ENCODE measurements at regions not wholly inside any gene's neighbourhood (a gene's known extent, or its start where the extent isn't known, plus 50 kb on each side); places are given as distances from the start of the nearest gene placed in this dataset.

GRCh38 chr1:234676103-234676594 is 66.2 kb upstream of the IRF2BP2 start:
- no CpG with 5 or more reads among the region's 13 CpGs for WGBS (ENCODE audit: extremely low coverage, insufficient read length, low lambda C conversion rate)
- H2AFZ ChIP-seq (ENCODE audit: low read length) = peak overlapping the region; percentile 98
- no peak overlapping the region for H3K27ac ChIP-seq (ENCODE audit: insufficient read length, low read depth, low read length)
- H3K79me2 ChIP-seq (ENCODE audit: insufficient read depth, low read length) = no peaks in the 10 kb centered on the region
- no peak overlapping the region for H4K5ac ChIP-seq (ENCODE audit: insufficient read length, low read depth, low read length)
- peak overlapping the region in 1 of 3 experiments; percentile 77; a peak in 1 of 7 replicates for H3K27ac Mint-ChIP-seq
- peaks cover 4% of the 10 kb centered on the region for H3K23me2 ChIP-seq (ENCODE audit: insufficient read length, low read depth, low read length, poor library complexity, severe bottlenecking)
- TF ChIP-seq CTCF (conservative IDR thresholded peaks at IDR 0.05) = no peak
- H3K27me3 Mint-ChIP-seq (ENCODE audit: low read depth) = peaks cover 17% of the 10 kb centered on the region
- H3K4me1 ChIP-seq (ENCODE audit: insufficient read depth, low read length) = 0 out of 2 replicates have a peak, but pooled peaks cover 2% of the 10 kb centered on the region
- no peak overlapping the region for H2BK5ac ChIP-seq (ENCODE audit: insufficient read length, low read length)
- no peak overlapping the region for H3K56ac ChIP-seq (ENCODE audit: insufficient read length, low read depth, low read length)
- H3K9me3 ChIP-seq (ENCODE audit: control insufficient read depth, low read depth, low read length) = no peaks in the 10 kb centered on the region
- no peaks in the 10 kb centered on the region for H3K9me3 Mint-ChIP-seq
- H4K91ac ChIP-seq (ENCODE audit: insufficient read length, low read depth, low read length) = no peak overlapping the region
- peak overlapping the region; percentile 65 for H3K4me2 ChIP-seq (ENCODE audit: insufficient read depth, insufficient read length, low read length)
- no peak overlapping the region for H4K8ac ChIP-seq (replicated peaks; ENCODE audit: insufficient read length, low read depth, low read length)
- no peak overlapping the region for H3K4ac ChIP-seq (ENCODE audit: low read depth, low read length)
- no peak overlapping the region for H2BK15ac ChIP-seq (ENCODE audit: low read depth, low read length)
- H3K18ac ChIP-seq (ENCODE audit: insufficient read length, low read depth, low read length) = peak overlapping the region; percentile 9
- H3K27me3 ChIP-seq (ENCODE audit: insufficient read depth, low read length) = no peaks in the 10 kb centered on the region
- no peak overlapping the region for H2BK20ac ChIP-seq (ENCODE audit: low read depth, low read length, poor library complexity, severe bottlenecking)
- no peak overlapping the region for H3T11ph ChIP-seq (ENCODE audit: low read length)
- no peak overlapping the region for H2BK12ac ChIP-seq (ENCODE audit: insufficient read length, low read depth, low read length)
- H3K23ac ChIP-seq (ENCODE audit: insufficient read length, low read depth, low read length) = no peak overlapping the region
- H3K4me3 Mint-ChIP-seq = peak overlapping the region; percentile 60 to 71
- H3K79me1 ChIP-seq (ENCODE audit: insufficient read depth, low read depth, low read length, poor library complexity, severe bottlenecking) = no peaks in the 10 kb centered on the region
- H4K20me1 ChIP-seq (ENCODE audit: control insufficient read depth, insufficient read depth, insufficient read length) = no peaks in the 10 kb centered on the region
- no peak overlapping the region for H2BK120ac ChIP-seq (ENCODE audit: low read depth, low read length, poor library complexity, severe bottlenecking)
- DNase-seq = peak; percentile 87
- no peak overlapping the region for H3K9ac ChIP-seq (ENCODE audit: extremely low read depth, insufficient read length, low read length)
- no peak overlapping the region for H3K14ac ChIP-seq (ENCODE audit: insufficient read depth, low read length)
- H3K4me1 Mint-ChIP-seq = peaks cover 10 to 11% of the 10 kb centered on the region in 2 experiments
- no peaks in the 10 kb centered on the region for H3K36me3 Mint-ChIP-seq (ENCODE audit: insufficient read depth in 1 of 3, low read depth in 3 of 3)
- no peak overlapping the region for H2AK5ac ChIP-seq (ENCODE audit: insufficient read length, low read length)

Measured in H9 (cell line).